T47D (cell line): ENCODE measurements at regions not wholly inside any gene's neighbourhood (a gene's known extent, or its start where the extent isn't known, plus 50 kb on each side); places are given as distances from the start of the nearest gene placed in this dataset.
"Not testable (repeated sequence)": the region's sequence is repeated elsewhere in the genome, so short reads cannot be mapped to it uniquely, and the experiment has no call there.

Experiments
- DNase-seq, 2 experiments: peaks; one replicate each; pipeline versions ENCODE4 v3.0.0 to v3.0.0-alpha.2; 2011 to 2012; ENCODE audit warnings: low read depth in 1 of 2, low spot score in 1 of 2
- JUND ChIP-seq: IDR thresholded peaks from 2 replicates; pipeline ENCODE4 v1.6.1; 2012; ENCODE audit warnings: low read depth
- in situ Hi-C: cut with HindIII; loops from 2 replicates; pipeline ENCODE4 v1.10.0; 2016; ENCODE audit warnings: low sequenced_read_pairs, low pct_unique_long_range_greater_than_20kb

DNA sequence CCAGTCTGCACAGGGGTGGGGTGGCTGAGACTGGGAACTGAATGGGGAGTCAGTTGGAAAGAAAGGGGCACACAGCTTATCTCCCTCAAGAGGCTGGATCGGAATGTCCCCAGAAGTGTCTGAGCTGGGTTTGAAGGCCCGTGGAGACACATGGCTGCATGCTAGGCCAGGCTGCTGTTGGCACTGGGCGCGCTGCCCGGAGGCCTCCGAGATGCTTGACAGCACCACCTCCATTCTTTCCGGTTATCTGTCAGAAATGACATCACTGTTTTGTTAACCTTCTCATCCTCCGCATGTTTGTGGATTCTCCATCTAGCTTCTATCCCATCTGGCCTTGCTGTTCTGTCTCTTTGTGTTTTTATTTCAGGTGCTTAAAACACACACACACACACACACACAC lies 85.5 kb downstream of the APIP start:
- in situ Hi-C loops: no loop called here
- DNase-seq: no peak
- TF ChIP-seq JUND: no peak

DNA sequence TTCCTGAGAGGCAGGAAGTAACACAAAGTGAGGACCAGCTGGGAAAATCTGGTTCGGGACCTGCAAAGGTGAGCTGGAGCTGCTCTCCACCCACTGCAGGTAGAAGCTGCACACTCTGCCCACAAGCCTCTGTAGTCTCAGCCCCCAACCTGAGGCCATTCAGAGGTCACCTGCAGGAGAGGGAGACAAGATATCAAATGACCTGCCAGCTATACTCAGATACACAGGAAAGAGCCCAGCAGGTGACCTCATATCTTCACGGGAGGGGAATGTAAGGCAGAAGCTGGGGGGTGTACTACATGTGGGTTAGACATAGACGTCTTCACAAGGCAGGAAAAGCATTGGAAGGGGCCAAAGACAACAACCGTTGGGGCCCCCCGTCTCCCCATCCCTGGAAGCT lies 86.1 kb downstream of the APIP start:
- in situ Hi-C loops: no loop called here
- TF ChIP-seq JUND: no peak
- no peak for DNase-seq

GRCh38 chr11:34827228-34827627 lies 89.0 kb downstream of the APIP start:
- TF ChIP-seq JUND: no peak
- DNase-seq: no peak
- in situ Hi-C loops: no loop called here

- peak in 1 of 2 experiments; percentile 63 for DNase-seq
- 0 out of 2 replicates have a peak, but pooled peaks have one; percentile 0 for TF ChIP-seq JUND
- in situ Hi-C loops: no loop called here
Measured at GRCh38 chr11:34826384-34826726, 89.8 kb downstream of the APIP start.

GRCh38 chr11:34825670-34826383 lies 90.4 kb downstream of the APIP start:
- TF ChIP-seq JUND: peak; percentile 49; the same call in 1 of the 2 replicates
- in situ Hi-C loops: no loop called here
- DNase-seq: peak; percentile 25 to 83

- TF ChIP-seq JUND: no peak
- in situ Hi-C loops: no loop called here
- no peak for DNase-seq
Measured at GRCh38 chr11:34825315-34825669, 90.9 kb downstream of the APIP start.

DNA sequence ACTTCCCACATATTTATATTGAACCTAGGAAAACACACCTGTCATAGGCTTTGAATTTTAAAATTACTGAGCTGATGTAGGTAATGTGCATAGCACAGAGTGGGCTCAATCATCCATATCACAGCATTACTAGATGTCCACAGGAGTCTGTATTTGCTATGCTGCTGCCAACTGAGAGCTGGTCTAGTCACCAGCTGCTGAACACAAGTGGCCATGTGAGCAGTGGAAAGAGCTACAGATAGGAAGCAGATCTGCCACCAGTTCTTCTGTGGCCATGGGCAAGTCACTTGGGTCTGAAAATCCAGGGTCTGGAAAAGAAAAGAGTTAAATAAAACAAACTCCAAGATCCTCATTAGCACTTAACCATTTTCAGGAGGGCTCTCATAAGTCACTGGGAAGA lies 91.8 kb downstream of the APIP start:
- in situ Hi-C loops: no loop called here
- TF ChIP-seq JUND: no peak
- DNase-seq: no peak

GRCh38 chr11:34823639-34824038 lies 92.5 kb downstream of the APIP start:
- in situ Hi-C loops: no loop called here
- TF ChIP-seq JUND: no peak
- DNase-seq: no peak

- in situ Hi-C loops: no loop called here
- DNase-seq: peak in 1 of 2 experiments; percentile 50
- peak; percentile 40; the same call in 1 of the 2 replicates for TF ChIP-seq JUND
Measured at GRCh38 chr11:34823197-34823596, 93.0 kb downstream of the APIP start.

DNA sequence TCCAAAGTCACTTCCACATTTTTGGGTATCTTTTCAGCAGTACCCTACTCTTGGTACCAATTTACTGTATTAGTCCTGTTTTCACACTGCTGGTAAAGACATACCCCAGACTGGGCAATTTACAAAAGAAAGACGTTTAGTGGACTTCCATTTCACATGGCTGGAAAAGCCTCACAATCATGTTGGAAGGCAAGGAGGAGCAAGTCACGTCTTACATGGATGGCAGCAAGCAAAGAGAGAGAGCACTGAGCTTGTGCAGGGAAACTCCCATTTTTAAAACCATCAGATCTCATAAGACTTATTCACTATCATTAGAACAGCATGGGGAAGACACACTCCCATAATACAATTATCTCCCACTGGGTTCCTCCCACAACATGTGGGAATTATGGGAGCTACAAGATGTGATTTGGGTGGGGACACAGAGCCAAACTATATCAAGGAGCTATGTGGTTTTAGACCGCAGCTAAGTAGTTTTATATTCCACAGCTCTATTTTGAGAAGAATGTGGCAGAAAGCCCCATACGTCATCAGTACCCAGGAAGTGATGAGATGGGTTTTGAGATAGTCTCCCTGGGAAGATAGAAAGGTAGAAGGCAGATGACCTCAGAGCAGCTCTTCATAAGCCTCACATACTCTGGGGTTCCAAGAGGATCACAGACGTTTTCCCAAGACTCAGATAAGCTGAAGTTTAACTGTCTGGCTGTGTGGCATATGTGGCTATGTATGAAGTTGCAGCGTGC lies 96.3 kb downstream of the APIP start:
- no peak for DNase-seq
- TF ChIP-seq JUND: no peak
- in situ Hi-C loops: no loop called here

GRCh38 chr11:34817812-34818211 lies 98.4 kb downstream of the APIP start:
- in situ Hi-C loops, DNase-seq: not testable (repeated sequence)

DNA sequence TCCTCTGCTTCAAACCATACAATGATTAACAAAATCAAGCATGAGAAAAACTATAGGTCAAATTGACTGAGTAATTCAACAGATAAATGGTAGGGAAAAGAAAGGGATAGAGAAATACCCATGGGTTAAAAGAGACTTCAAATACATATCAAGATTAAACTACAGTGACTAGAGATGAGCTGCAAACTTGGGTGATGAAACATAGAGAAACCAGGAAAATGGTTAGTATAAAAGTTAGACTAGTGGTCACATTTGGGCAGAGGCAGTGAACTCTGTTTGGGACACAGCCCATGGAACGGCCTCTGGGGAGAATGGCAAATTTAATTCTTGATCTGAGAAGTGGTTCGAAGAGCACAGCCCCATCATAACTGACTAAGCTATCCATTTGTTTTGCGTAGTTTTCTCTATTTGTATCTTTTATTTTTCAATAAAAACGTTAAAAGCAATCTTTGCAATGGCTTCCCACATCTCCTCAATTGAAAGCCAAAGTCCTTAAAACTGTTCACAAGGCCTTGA lies 99.4 kb downstream of the APIP start:
- TF ChIP-seq JUND: no peak
- in situ Hi-C loops: no loop called here
- no peak for DNase-seq

DNA sequence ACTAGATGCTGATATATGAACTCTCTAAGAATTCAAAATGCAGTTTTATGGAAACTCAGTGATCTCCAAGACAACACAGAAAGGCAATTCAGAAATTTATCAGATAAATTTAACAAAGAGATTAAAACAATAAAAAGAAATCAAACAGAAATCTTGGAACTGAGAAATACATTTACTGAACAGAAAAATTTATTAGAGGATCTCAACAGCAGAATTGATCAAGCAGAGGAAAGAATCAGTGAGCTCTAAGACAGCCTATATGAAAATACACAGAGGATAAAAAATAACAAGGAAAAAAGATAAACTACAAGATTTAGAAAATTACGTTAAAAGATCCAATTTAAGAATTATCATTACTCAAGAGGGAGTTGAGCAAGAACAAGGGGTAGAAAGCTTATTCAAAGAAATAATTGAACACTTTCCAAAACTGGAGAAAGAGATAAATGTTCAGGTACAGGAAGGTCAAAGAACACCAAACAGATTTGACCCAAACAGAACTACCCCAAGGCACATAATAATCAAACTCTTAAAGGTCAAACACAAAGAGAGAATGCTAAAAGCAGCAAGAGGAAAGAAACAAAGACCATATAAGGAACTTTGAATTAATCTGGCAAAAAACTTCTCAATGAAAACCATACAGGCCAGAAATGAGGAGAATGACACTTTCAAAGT lies 103.1 kb downstream of the APIP start:
- DNase-seq: no peak
- in situ Hi-C loops: no loop called here
- TF ChIP-seq JUND: no peak
